HEK293 (cell line): ENCODE measurements at regions not wholly inside any gene's neighbourhood (a gene's known extent, or its start where the extent isn't known, plus 50 kb on each side); places are given as distances from the start of the nearest gene placed in this dataset.

ENCODE experiments used
- CTCF ChIA-PET: fragments of 350-600 bp; formaldehyde crosslinking; extraction: SDS; loops from one replicate; lab custom pipeline; 2021; ENCODE audit warnings: antibody characterized with exemption; lab: Yijun Ruan, JAX
- POLR2A ChIA-PET: fragments of 300-600 bp; formaldehyde crosslinking; extraction: SDS; loops from one replicate; lab custom pipeline; 2020; ENCODE audit warnings: antibody characterized with exemption, inconsistent platforms; lab: Yijun Ruan, JAX
- H3K27ac ChIP-seq: fragments of 200-500 bp; sonication (Bioruptor generic); 2 replicates; pipeline ENCODE4 v1.5.1; 2014; ENCODE audit warnings: low read depth, low read length, control low read depth, inconsistent platforms; ENCODE audit errors: extremely low read depth
- H3K36me3 ChIP-seq, 2 experiments: fragments of 200-500 bp in 1 of 2; sonication (Bioruptor generic) in 1 of 2; 1 replicate in 1 of 2; 2 replicates in 1 of 2; pipeline ENCODE4 v1.5.1; 2014 to 2017; ENCODE audit warnings: inconsistent platforms in 2 of 2, low read length in 2 of 2; ENCODE audit not compliant: control insufficient read depth in 2 of 2, insufficient read depth in 1 of 2
- H3K4me1 ChIP-seq: fragments of 200-500 bp; sonication (Bioruptor generic); 2 replicates; pipeline ENCODE4 v1.5.1; 2014; ENCODE audit warnings: mild to moderate bottlenecking, low read length, inconsistent platforms; ENCODE audit not compliant: control insufficient read depth, insufficient read depth
- H3K4me3 ChIP-seq: 2 replicates; pipeline ENCODE4 v1.5.1; 2011; ENCODE audit warnings: low read depth, mild to moderate bottlenecking, control low read depth, low read length, moderate library complexity
- H3K9me3 ChIP-seq: fragments of 200-500 bp; sonication (Bioruptor generic); 2 replicates; pipeline ENCODE4 v1.5.1; 2014; ENCODE audit warnings: low read depth, low read length, inconsistent platforms; ENCODE audit not compliant: control insufficient read depth, insufficient read depth
- ELK4 ChIP-seq: IDR thresholded peaks from 2 replicates; pipeline ENCODE4 v1.6.1; 2011; ENCODE audit warnings: mild to moderate bottlenecking, low read depth, low read length, borderline replicate concordance
- INSM2 ChIP-seq: fragments of 450-650 bp; formaldehyde crosslinking; IDR thresholded peaks from 2 replicates; pipeline ENCODE4 v1.5.1; 2016; ENCODE audit warnings: missing biosample characterization, missing genetic modification characterization
- KLF17 ChIP-seq: fragments of 450-650 bp; formaldehyde crosslinking; IDR thresholded peaks from 2 replicates; pipeline ENCODE4 v1.5.1; 2016; ENCODE audit warnings: missing biosample characterization, missing genetic modification characterization
- PRDM4 ChIP-seq: fragments of 450-650 bp; formaldehyde crosslinking; IDR thresholded peaks from 2 replicates; pipeline ENCODE4 v1.5.1; 2017; ENCODE audit warnings: missing biosample characterization, missing genetic modification characterization
- SCRT2 ChIP-seq: fragments of 450-650 bp; formaldehyde crosslinking; IDR thresholded peaks from 2 replicates; pipeline ENCODE4 v1.5.1; 2016; ENCODE audit warnings: missing biosample characterization, missing genetic modification characterization
- SETDB1 ChIP-seq: IDR thresholded peaks from one replicate; pipeline ENCODE4 v1.6.1; 2017; ENCODE audit warnings: mild to moderate bottlenecking, low read length, moderate library complexity, mixed read lengths; ENCODE audit not compliant: insufficient read length
- SP3 ChIP-seq: fragments of 450-650 bp; formaldehyde crosslinking; IDR thresholded peaks from 2 replicates; pipeline ENCODE4 v1.5.1; 2016; ENCODE audit warnings: missing biosample characterization, missing genetic modification characterization
- ZBTB11 ChIP-seq: fragments of 450-650 bp; formaldehyde crosslinking; conservative IDR thresholded peaks from 2 replicates; pipeline ENCODE4 v1.5.1; 2016; ENCODE audit warnings: low read depth, missing biosample characterization, missing genetic modification characterization
- ZBTB21 ChIP-seq: fragments of 450-650 bp; formaldehyde crosslinking; IDR thresholded peaks from 2 replicates; pipeline ENCODE4 v1.5.1; 2017; ENCODE audit warnings: missing biosample characterization, missing genetic modification characterization
- ZBTB48 ChIP-seq: fragments of 450-650 bp; formaldehyde crosslinking; IDR thresholded peaks from 2 replicates; pipeline ENCODE4 v1.5.1; 2016; ENCODE audit warnings: missing biosample characterization, missing genetic modification characterization
- ZBTB7A ChIP-seq: fragments of 450-650 bp; formaldehyde crosslinking; IDR thresholded peaks from 2 replicates; pipeline ENCODE4 v1.5.1; 2016; ENCODE audit warnings: low read depth, missing biosample characterization, missing genetic modification characterization
- ZFP3 ChIP-seq: fragments of 450-650 bp; formaldehyde crosslinking; IDR thresholded peaks from 2 replicates; pipeline ENCODE4 v1.5.1; 2016; ENCODE audit warnings: low read depth, missing biosample characterization, missing genetic modification characterization
- ZNF138 ChIP-seq: fragments of 450-650 bp; formaldehyde crosslinking; IDR thresholded peaks from 2 replicates; pipeline ENCODE4 v1.5.1; 2016; ENCODE audit warnings: missing biosample characterization, missing genetic modification characterization, borderline replicate concordance
- ZNF16 ChIP-seq: fragments of 450-650 bp; formaldehyde crosslinking; IDR thresholded peaks from 2 replicates; pipeline ENCODE4 v1.5.1; 2016; ENCODE audit warnings: low read depth, missing biosample characterization, missing genetic modification characterization
- ZNF211 ChIP-seq: fragments of 450-650 bp; formaldehyde crosslinking; IDR thresholded peaks from 2 replicates; pipeline ENCODE4 v1.5.1; 2016; ENCODE audit warnings: low read depth, missing biosample characterization, missing genetic modification characterization
- ZNF266 ChIP-seq: fragments of 450-650 bp; formaldehyde crosslinking; IDR thresholded peaks from 2 replicates; pipeline ENCODE4 v1.5.1; 2016; ENCODE audit warnings: missing biosample characterization, missing genetic modification characterization, low read depth
- ZNF555 ChIP-seq: fragments of 450-650 bp; formaldehyde crosslinking; conservative IDR thresholded peaks from 2 replicates; pipeline ENCODE4 v1.5.1; 2017; ENCODE audit warnings: missing biosample characterization, mild to moderate bottlenecking, missing genetic modification characterization, inconsistent platforms
- ZNF623 ChIP-seq: fragments of 450-650 bp; formaldehyde crosslinking; IDR thresholded peaks from 2 replicates; pipeline ENCODE4 v1.5.1; 2016; ENCODE audit warnings: missing biosample characterization, missing genetic modification characterization
- ZNF792 ChIP-seq: fragments of 450-650 bp; formaldehyde crosslinking; IDR thresholded peaks from 2 replicates; pipeline ENCODE4 v1.5.1; 2016; ENCODE audit warnings: missing biosample characterization, missing genetic modification characterization
- ZSCAN5A ChIP-seq: fragments of 450-650 bp; formaldehyde crosslinking; IDR thresholded peaks from 2 replicates; pipeline ENCODE4 v1.5.1; 2016; ENCODE audit warnings: missing biosample characterization, missing genetic modification characterization

GRCh38 chr22:34886812-34887211 is 179.1 kb upstream of the ISX start:
- Histone ChIP-seq H3K4me3 (no peak overlapping the region), H3K9me3 (no peaks in the 10 kb centered on the region), H3K4me1 (no peaks in the 10 kb centered on the region), H3K27ac (no peak overlapping the region), H3K36me3 (no peaks in the 10 kb centered on the region)
- TF ChIP-seq ZBTB7A (no peak), SETDB1 (no peak), KLF17 (tag by site-specific recombination) (no peak), ZNF211 (tag by site-specific recombination) (no peak), PRDM4 (no peak), ZBTB21 (tag by site-specific recombination) (no peak), SP3 (tag by site-specific recombination) (no peak), ZBTB11 (tag by site-specific recombination) (no peak), ZNF623 (tag by site-specific recombination) (no peak), ELK4 (no peak), ZNF138 (no peak), ZNF792 (tag by site-specific recombination) (no peak), ZNF555 (no peak), ZNF266 (tag by site-specific recombination) (no peak), SCRT2 (tag by site-specific recombination) (no peak), ZNF16 (no peak), INSM2 (tag by site-specific recombination) (no peak), ZSCAN5A (no peak), ZBTB48 (tag by site-specific recombination) (no peak), ZFP3 (tag by site-specific recombination) (no peak)
- POLR2A ChIA-PET: no interaction called here
- CTCF ChIA-PET: no interaction called here
